Testis (tissue), 2 donors: ENCODE measurements at regions not wholly inside any gene's neighbourhood (a gene's known extent, or its start where the extent isn't known, plus 50 kb on each side); places are given as distances from the start of the nearest gene placed in this dataset.

Experiments
- DNase-seq: peaks from one replicate; pipeline ENCODE4 v3.0.0-alpha.2; 2019
- H3K27ac ChIP-seq, 2 donors: fragments of 200-600 bp; sonication (generic); one replicate each; pipeline ENCODE4 v1.5.1; 2019
- H3K27me3 ChIP-seq: fragments of 200-600 bp; sonication (generic); one replicate; pipeline ENCODE4 v1.5.1; 2019
- H3K36me3 ChIP-seq: fragments of 200-600 bp; sonication (generic); one replicate; pipeline ENCODE4 v1.5.1; 2017; ENCODE audit warnings: low read depth; ENCODE audit errors: missing control alignments
- H3K4me1 ChIP-seq: fragments of 200-600 bp; sonication (generic); one replicate; pipeline ENCODE4 v1.5.1; 2019
- H3K4me3 ChIP-seq, 2 donors: fragments of 200-600 bp; sonication (generic); one replicate each; pipeline ENCODE4 v1.5.1; 2017 to 2019
- H3K9me3 ChIP-seq: fragments of 200-600 bp; sonication (generic); one replicate; pipeline ENCODE4 v1.5.1; 2017
- CTCF ChIP-seq, 3 experiments: fragments of 450-650 bp in 2 of 3; fragments of 200-600 bp in 1 of 3; sonication (generic) in 1 of 3; IDR thresholded peaks; one replicate each; pipeline ENCODE4 v1.5.1; 2016 to 2019; ENCODE audit warnings: antibody characterized with exemption in 3 of 3, mild to moderate bottlenecking in 2 of 3, moderate library complexity in 1 of 3
- POLR2A ChIP-seq: fragments of 450-650 bp; IDR thresholded peaks from one replicate; pipeline ENCODE4 v1.6.1; 2017; ENCODE audit warnings: antibody characterized with exemption, mild to moderate bottlenecking, moderate library complexity
- WGBS, 2 donors: methylation state at CpG; one replicate each; pipeline ENCODE4 v1.1.5; 2018; 5-methylcytosine and 5-hydroxymethylcytosine counted together
- intact Hi-C: fragments of 100-400 bp; cut with DNase I; formaldehyde crosslinking; loops from one replicate; pipeline ENCODE4 v1.15.1; 2023; ENCODE audit warnings: low total_unique reads

DNA sequence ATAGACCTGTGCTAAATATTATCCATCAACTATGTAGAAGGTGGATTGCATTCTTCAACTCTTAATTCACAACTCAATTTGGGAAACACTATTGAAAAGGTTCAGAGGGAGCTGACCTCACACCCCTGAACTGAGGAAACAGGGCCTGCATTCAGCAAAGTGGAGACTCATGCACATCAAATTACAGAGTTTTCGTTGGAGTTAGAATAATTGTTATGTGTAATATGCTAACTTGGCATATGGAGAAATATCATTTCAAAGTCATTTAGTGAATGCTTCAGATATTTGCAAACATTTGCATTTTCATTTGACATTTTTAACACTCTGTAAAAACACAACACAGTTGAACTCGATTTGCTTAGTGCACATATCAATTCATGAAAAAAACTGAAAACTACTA, 1102.8 kb upstream of the INTU start:
- no peak overlapping the region for H3K27ac ChIP-seq
- no peak for DNase-seq
- no peaks in the 10 kb centered on the region for H3K27me3 ChIP-seq
- no peaks in the 10 kb centered on the region for H3K36me3 ChIP-seq
- no peak overlapping the region for H3K4me3 ChIP-seq
- intact Hi-C loops = no loop called here
- WGBS, 2 donors = 85 to 97% methylated on average over 2 of the region's 2 CpGs
- TF ChIP-seq CTCF (IDR thresholded peaks at IDR 0.05) (no peak), POLR2A (no peak)
- H3K4me1 ChIP-seq = no peaks in the 10 kb centered on the region
- no peaks in the 10 kb centered on the region for H3K9me3 ChIP-seq

DNA sequence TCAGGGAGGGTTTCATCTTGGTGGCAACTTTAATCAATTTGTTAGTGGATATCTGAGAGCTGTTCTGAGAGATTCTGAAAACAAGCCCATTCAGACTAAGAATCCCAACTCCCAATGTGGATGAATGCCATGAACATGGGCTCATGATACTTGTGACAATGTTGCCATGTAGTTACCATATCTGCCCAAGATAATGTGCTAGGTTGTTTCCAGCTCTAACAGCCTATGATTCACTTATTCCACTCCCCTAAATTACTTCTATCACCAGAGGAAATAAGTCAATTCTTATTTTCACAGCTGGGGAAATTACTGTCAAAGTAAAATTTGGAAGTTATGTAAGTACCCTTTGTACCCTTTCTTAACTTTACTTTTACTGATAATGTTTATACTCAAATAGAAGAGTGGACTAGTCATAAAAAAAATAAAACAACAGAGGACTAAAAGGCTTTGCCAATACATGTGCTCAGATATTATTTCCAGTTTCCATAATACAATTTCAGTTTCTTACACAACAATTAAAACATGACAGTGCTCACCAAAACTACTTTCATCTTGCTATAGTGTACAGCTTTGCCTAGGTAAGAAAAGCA, 1101.7 kb upstream of the INTU start:
- TF ChIP-seq CTCF (IDR thresholded peaks at IDR 0.05) = no peak
- no peak for TF ChIP-seq POLR2A
- H3K9me3 ChIP-seq = no peaks in the 10 kb centered on the region
- intact Hi-C loops = no loop called here
- H3K27ac ChIP-seq = peak overlapping the region in 1 of 2 donors; percentile 23
- no peaks in the 10 kb centered on the region for H3K4me1 ChIP-seq
- DNase-seq = peak; percentile 75
- H3K27me3 ChIP-seq = no peaks in the 10 kb centered on the region
- H3K36me3 ChIP-seq = no peaks in the 10 kb centered on the region
- H3K4me3 ChIP-seq = no peak overlapping the region

- TF ChIP-seq POLR2A (no peak), CTCF (IDR thresholded peaks at IDR 0.05) (no peak)
- 94 to 100% methylated on average over 1 of the region's 1 CpG for WGBS, 2 donors
These were observed 1100.2 kb upstream of the INTU start for GRCh38 chr4:126532527-126532926.

GRCh38 chr4:126533146-126533805, 1099.5 kb upstream of the INTU start:
- WGBS, 2 donors = 63 to 66% methylated on average over 5 of the region's 5 CpGs
- no peak for TF ChIP-seq POLR2A
- no peak for TF ChIP-seq CTCF (IDR thresholded peaks at IDR 0.05)

More at GRCh38 chr4:126532527-126532926, 1100.2 kb upstream of the INTU start:
- intact Hi-C loops = no loop called here
- Histone ChIP-seq H3K4me1 (no peaks in the 10 kb centered on the region), H3K27me3 (no peaks in the 10 kb centered on the region), H3K36me3 (no peaks in the 10 kb centered on the region), H3K27ac (no peak overlapping the region), H3K9me3 (no peaks in the 10 kb centered on the region), H3K4me3 (no peak overlapping the region)
- DNase-seq = no peak

DNA sequence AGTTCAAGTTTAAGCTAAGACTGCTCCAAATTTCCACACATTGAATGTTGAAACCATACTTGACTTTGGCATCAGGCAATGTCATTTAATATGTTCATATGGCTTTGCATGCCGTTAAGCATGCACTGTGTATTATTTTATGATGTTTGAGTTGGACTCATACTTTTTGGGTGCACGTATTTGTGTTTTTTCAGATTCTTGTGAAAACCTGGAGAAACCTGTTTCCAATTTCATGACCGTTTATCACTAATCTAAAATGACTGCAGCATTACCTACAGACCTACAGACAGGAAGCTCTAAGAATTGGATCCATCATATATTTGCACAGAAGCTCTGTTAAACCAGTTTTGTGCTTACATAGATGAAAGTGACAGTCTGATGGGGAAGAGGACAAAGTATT, 1093.0 kb upstream of the INTU start:
- Histone ChIP-seq H3K27me3 (no peaks in the 10 kb centered on the region), H3K27ac (no peak overlapping the region), H3K4me3 (no peak overlapping the region), H3K4me1 (no peaks in the 10 kb centered on the region), H3K36me3 (no peaks in the 10 kb centered on the region), H3K9me3 (no peaks in the 10 kb centered on the region)
- no peak for TF ChIP-seq POLR2A
- no peak for TF ChIP-seq CTCF (IDR thresholded peaks at IDR 0.05)
- no peak for DNase-seq
- WGBS, 2 donors = 85 to 97% methylated on average over 3 of the region's 3 CpGs
- intact Hi-C loops = no loop called here

More at GRCh38 chr4:126533146-126533805, 1099.5 kb upstream of the INTU start:
- Histone ChIP-seq H3K4me1 (no peaks in the 10 kb centered on the region), H3K36me3 (no peaks in the 10 kb centered on the region), H3K27ac (no peak overlapping the region), H3K9me3 (no peaks in the 10 kb centered on the region), H3K27me3 (no peaks in the 10 kb centered on the region), H3K4me3 (no peak overlapping the region)
- no peak for DNase-seq
- intact Hi-C loops = no loop called here
